A673 (cell line): ENCODE measurements at regions not wholly inside any gene's neighbourhood (a gene's known extent, or its start where the extent isn't known, plus 50 kb on each side); places are given as distances from the start of the nearest gene placed in this dataset.

Experiments
- BruUV-seq: library from RNA; stranded (reverse); fragments of 400-500 nt; replicated peaks from 2 replicates; lab custom pipeline; 2021; lab: Mats Ljungman, UMichigan
- CTCF ChIA-PET: fragments of 300-600 bp; sonication (Branson Sonifier 250); formaldehyde crosslinking; loops from one replicate; lab custom pipeline; 2022; ENCODE audit warnings: antibody characterized with exemption; lab: Charles Lee
- POLR2A ChIA-PET: fragments of 300-600 bp; sonication (Branson Sonifier 250); formaldehyde crosslinking; loops from one replicate; lab custom pipeline; 2022; ENCODE audit warnings: antibody characterized with exemption; ENCODE audit not compliant: low non-redundant PET; lab: Charles Lee
- DNase-seq: peaks from one replicate; pipeline ENCODE4 v3.0.0-alpha.2; 2015; ENCODE audit warnings: low spot score
- H3K27ac ChIP-seq: fragments of 200-600 bp; sonication (generic); 2 replicates; pipeline ENCODE4 v1.5.1; 2016; ENCODE audit warnings: mixed run types, low read depth, mild to moderate bottlenecking, mixed read lengths, antibody characterized with exemption, low read length; ENCODE audit not compliant: poor library complexity, severe bottlenecking
- H3K27me3 ChIP-seq: fragments of 200-600 bp; sonication (generic); replicated peaks from 2 replicates; pipeline ENCODE4 v1.6.1; 2017; ENCODE audit warnings: mixed run types, low read depth, mild to moderate bottlenecking, mixed read lengths, antibody characterized with exemption, low read length; ENCODE audit not compliant: insufficient read depth, poor library complexity
- H3K36me3 ChIP-seq: fragments of 200-600 bp; sonication (generic); 2 replicates; pipeline ENCODE4 v1.6.1; 2016; ENCODE audit warnings: mixed run types, mild to moderate bottlenecking, mixed read lengths, antibody characterized with exemption, low read length; ENCODE audit not compliant: insufficient read depth, poor library complexity, severe bottlenecking
- H3K4me1 ChIP-seq: fragments of 200-600 bp; sonication (generic); 2 replicates; pipeline ENCODE4 v1.6.1; 2017; ENCODE audit warnings: mixed run types, mild to moderate bottlenecking, mixed read lengths, antibody characterized with exemption, low read length; ENCODE audit not compliant: insufficient read depth, poor library complexity, severe bottlenecking
- H3K4me3 ChIP-seq: fragments of 200-600 bp; sonication (generic); 2 replicates; pipeline ENCODE4 v1.5.1; 2016; ENCODE audit warnings: low read depth, mixed run types, mild to moderate bottlenecking, mixed read lengths, low read length; ENCODE audit not compliant: poor library complexity, severe bottlenecking
- H3K9me3 ChIP-seq: fragments of 200-600 bp; sonication (generic); 2 replicates; pipeline ENCODE4 v1.6.1; 2016; ENCODE audit warnings: mixed run types, low read depth, mild to moderate bottlenecking, mixed read lengths, antibody characterized with exemption, low read length; ENCODE audit not compliant: poor library complexity, severe bottlenecking
- CTCF ChIP-seq: fragments of 300-800, 200-600 bp; sonication (generic); conservative IDR thresholded peaks from 2 replicates; pipeline ENCODE4 v1.5.1; 2017; ENCODE audit warnings: low read depth, mild to moderate bottlenecking, antibody characterized with exemption, low read length, moderate library complexity, mixed read lengths
- EZH2 ChIP-seq: fragments of 200-600 bp; sonication (generic); IDR thresholded peaks from 2 replicates; pipeline ENCODE4 v1.6.1; 2017; ENCODE audit warnings: borderline replicate concordance, low read depth, mild to moderate bottlenecking, mixed read lengths, antibody characterized with exemption, low read length; ENCODE audit not compliant: poor library complexity, severe bottlenecking
- intact Hi-C: fragments of 100-400 bp; cut with micrococcal nuclease; formaldehyde crosslinking; loops from one replicate; pipeline ENCODE4 v1.10.0; 2022; ENCODE audit not compliant: unreplicated experiment

GRCh38 chr11:116650052-116650451, 122.7 kb downstream of the BUD13 start:
- H3K36me3 ChIP-seq: no peaks in the 10 kb centered on the region
- POLR2A ChIA-PET: no interaction called here

GRCh38 chr11:116649268-116649667, 123.5 kb downstream of the BUD13 start:
- BruUV-seq: no TSS peak
- no peak overlapping the region for H3K27ac ChIP-seq
- no peaks in the 10 kb centered on the region for H3K36me3 ChIP-seq
- CTCF ChIA-PET: no interaction called here
- intact Hi-C loops: no loop called here
- POLR2A ChIA-PET: no interaction called here
- H3K4me3 ChIP-seq: no peak overlapping the region
- TF ChIP-seq EZH2 (no peak), CTCF (no peak)
- H3K9me3 ChIP-seq: no peaks in the 10 kb centered on the region
- no peaks in the 10 kb centered on the region for H3K4me1 ChIP-seq
- H3K27me3 ChIP-seq: peaks cover 4% of the 10 kb centered on the region
- no peak for DNase-seq

More at GRCh38 chr11:116650052-116650451, 122.7 kb downstream of the BUD13 start:
- BruUV-seq: no TSS peak
- DNase-seq: no peak
- intact Hi-C loops: no loop called here
- TF ChIP-seq EZH2 (no peak), CTCF (no peak)
- no peak overlapping the region for H3K27ac ChIP-seq
- no peaks in the 10 kb centered on the region for H3K9me3 ChIP-seq
- H3K4me1 ChIP-seq: no peaks in the 10 kb centered on the region
- no peak overlapping the region for H3K4me3 ChIP-seq
- CTCF ChIA-PET: no interaction called here
- peaks cover 4% of the 10 kb centered on the region for H3K27me3 ChIP-seq

GRCh38 chr11:116648247-116649174, 124.3 kb downstream of the BUD13 start:
- ChIA-PET CTCF (no interaction called here), POLR2A (no interaction called here)
- no peak for DNase-seq
- no peak overlapping the region for H3K27ac ChIP-seq
- no TSS peak for BruUV-seq
- no peaks in the 10 kb centered on the region for H3K4me1 ChIP-seq
- no peaks in the 10 kb centered on the region for H3K9me3 ChIP-seq
- H3K36me3 ChIP-seq: no peaks in the 10 kb centered on the region
- intact Hi-C loops: no loop called here
- H3K4me3 ChIP-seq: no peak overlapping the region
- peaks cover 4% of the 10 kb centered on the region for H3K27me3 ChIP-seq
- TF ChIP-seq EZH2 (no peak), CTCF (no peak)
